GM23338 (cell line): ENCODE measurements at regions not wholly inside any gene's neighbourhood (a gene's known extent, or its start where the extent isn't known, plus 50 kb on each side); places are given as distances from the start of the nearest gene placed in this dataset.

Source experiments
- ATAC-seq: fragments of 200-7000 bp; cut with Tn5 transposase; 3 replicates; pipeline ENCODE4 v1.9.1; 2020
- DNase-seq: peaks from one replicate; pipeline ENCODE4 v3.0.0-alpha.2; 2015; ENCODE audit warnings: low spot score
- H2AFZ ChIP-seq: fragments of 200-600 bp; sonication (generic); 2 replicates; pipeline ENCODE4 v1.8.0; 2016; ENCODE audit warnings: antibody characterized with exemption, mild to moderate bottlenecking, moderate library complexity
- H3F3A ChIP-seq: fragments of 200-600 bp; sonication (generic); replicated peaks from 2 replicates; pipeline ENCODE4 v1.8.0; 2017; ENCODE audit warnings: antibody characterized with exemption, mixed run types, low read depth
- H3K27ac ChIP-seq: fragments of 200-600 bp; sonication (generic); 2 replicates; pipeline ENCODE4 v1.6.1; 2016; ENCODE audit warnings: low read depth
- H3K27me3 ChIP-seq: fragments of 200-600 bp; sonication (generic); 2 replicates; pipeline ENCODE4 v1.8.0; 2016; ENCODE audit warnings: mild to moderate bottlenecking, mixed run types, moderate library complexity; ENCODE audit not compliant: insufficient read depth
- H3K36me3 ChIP-seq: fragments of 200-600 bp; sonication (generic); 2 replicates; pipeline ENCODE4 v1.8.0; 2016; ENCODE audit warnings: mild to moderate bottlenecking; ENCODE audit not compliant: insufficient read depth
- H3K4me1 ChIP-seq: fragments of 200-600 bp; sonication (generic); 2 replicates; pipeline ENCODE4 v1.8.0; 2016; ENCODE audit warnings: mild to moderate bottlenecking, moderate library complexity; ENCODE audit not compliant: insufficient read depth
- H3K4me2 ChIP-seq: fragments of 200-600 bp; sonication (generic); 2 replicates; pipeline ENCODE4 v1.7.1; 2017; ENCODE audit warnings: mixed run types
- H3K4me3 ChIP-seq: fragments of 200-600 bp; sonication (generic); 2 replicates; pipeline ENCODE4 v1.6.1; 2016; ENCODE audit warnings: mixed run types
- H3K79me2 ChIP-seq: fragments of 200-600 bp; sonication (generic); replicated peaks from 2 replicates; pipeline ENCODE4 v1.8.0; 2017; ENCODE audit warnings: mild to moderate bottlenecking; ENCODE audit not compliant: insufficient read depth
- H3K9me2 ChIP-seq: fragments of 200-600 bp; sonication (generic); 2 replicates; pipeline ENCODE4 v1.8.0; 2017; ENCODE audit not compliant: insufficient read depth
- H4K20me1 ChIP-seq: fragments of 200-600 bp; sonication (generic); replicated peaks from 2 replicates; pipeline ENCODE4 v1.8.0; 2017; ENCODE audit warnings: mild to moderate bottlenecking; ENCODE audit not compliant: insufficient read depth
- H3K27ac Mint-ChIP-seq: 2 replicates; pipeline ENCODE4 v1.8.0; 2020; ENCODE audit warnings: inconsistent platforms, mild to moderate bottlenecking, moderate library complexity, mixed read lengths
- H3K27me3 Mint-ChIP-seq: 3 replicates; pipeline ENCODE4 v1.8.0; 2022; ENCODE audit warnings: low read depth, mild to moderate bottlenecking, moderate library complexity, mixed read lengths, inconsistent platforms; ENCODE audit not compliant: insufficient read depth, poor library complexity
- H3K36me3 Mint-ChIP-seq: 3 replicates; pipeline ENCODE4 v1.8.0; 2021; ENCODE audit warnings: low read depth, mild to moderate bottlenecking, inconsistent platforms, moderate library complexity, mixed read lengths
- H3K4me1 Mint-ChIP-seq: 3 replicates; pipeline ENCODE4 v1.8.0; 2020; ENCODE audit warnings: mild to moderate bottlenecking, inconsistent platforms, mixed read lengths
- H3K4me3 Mint-ChIP-seq: 3 replicates; pipeline ENCODE4 v1.8.0; 2021; ENCODE audit warnings: moderate library complexity, mild to moderate bottlenecking, inconsistent platforms, mixed read lengths
- H3K9me3 Mint-ChIP-seq: 3 replicates; pipeline ENCODE4 v1.8.0; 2020; ENCODE audit warnings: moderate library complexity, mild to moderate bottlenecking, inconsistent platforms, mixed read lengths
- CREB1 ChIP-seq: fragments of 250-450 bp; sonication (Bioruptor Pico); IDR thresholded peaks from 2 replicates; pipeline ENCODE4 v1.5.0; 2020; ENCODE audit warnings: low read depth, mild to moderate bottlenecking, moderate library complexity
- EZH2 ChIP-seq: fragments of 200-600 bp; sonication (generic); IDR thresholded peaks from one replicate; pipeline ENCODE4 v1.8.0; 2017; ENCODE audit warnings: antibody characterized with exemption, mild to moderate bottlenecking, low read depth; ENCODE audit not compliant: unreplicated experiment
- EZH2phosphoT487 ChIP-seq: fragments of 200-600 bp; sonication (generic); IDR thresholded peaks from one replicate; pipeline ENCODE4 v1.8.1; 2018; ENCODE audit warnings: antibody characterized with exemption; ENCODE audit not compliant: unreplicated experiment
- JUNB ChIP-seq: IDR thresholded peaks from one replicate; pipeline ENCODE4 v1.6.1; 2016; ENCODE audit warnings: antibody characterized with exemption; ENCODE audit not compliant: unreplicated experiment
- POLR2AphosphoS5 ChIP-seq: IDR thresholded peaks from 2 replicates; pipeline ENCODE4 v1.6.1; 2016; ENCODE audit warnings: antibody characterized with exemption, low read depth
- REST ChIP-seq: IDR thresholded peaks from one replicate; pipeline ENCODE4 v1.6.1; 2018; ENCODE audit warnings: antibody characterized with exemption; ENCODE audit not compliant: unreplicated experiment
- STAT1 ChIP-seq: IDR thresholded peaks from one replicate; pipeline ENCODE4 v1.6.1; 2016; ENCODE audit warnings: antibody characterized with exemption; ENCODE audit not compliant: unreplicated experiment
- ZNF114 ChIP-seq: fragments of 250-450 bp; sonication (Bioruptor Pico); IDR thresholded peaks from 2 replicates; pipeline ENCODE4 v1.5.0; 2020; ENCODE audit warnings: mild to moderate bottlenecking, moderate library complexity
- ZNF462 ChIP-seq: fragments of 250-450 bp; sonication (Bioruptor Pico); IDR thresholded peaks from 2 replicates; pipeline ENCODE4 v1.5.0; 2020; ENCODE audit warnings: mild to moderate bottlenecking, moderate library complexity

GRCh38 chr3:177726807-177727206, 529.5 kb upstream of the TBL1XR1 start:
- Mint-ChIP-seq H3K36me3 (no peaks in the 10 kb centered on the region), H3K9me3 (no peaks in the 10 kb centered on the region; the same call in 2 of the 3 replicates), H3K27ac (no peak overlapping the region; the same call in none of the 2 replicates), H3K4me3 (no peak overlapping the region), H3K4me1 (peaks cover 19% of the 10 kb centered on the region), H3K27me3 (no peaks in the 10 kb centered on the region)
- Histone ChIP-seq H3K36me3 (no peaks in the 10 kb centered on the region), H2AFZ (no peak overlapping the region), H3K27ac (no peak overlapping the region), H3K27me3 (no peaks in the 10 kb centered on the region), H3F3A (no peaks in the 10 kb centered on the region), H3K9me2 (peaks cover 7% of the 10 kb centered on the region; the same call in 1 of the 2 replicates), H3K4me3 (no peak overlapping the region), H4K20me1 (no peaks in the 10 kb centered on the region), H3K79me2 (no peaks in the 10 kb centered on the region), H3K4me2 (no peak overlapping the region), H3K4me1 (peaks cover 14% of the 10 kb centered on the region; the same call in 1 of the 2 replicates)
- TF ChIP-seq ZNF114 (CRISPR knock-in tag) = no peak
- TF ChIP-seq EZH2phosphoT487 = no peak
- no peak for TF ChIP-seq POLR2AphosphoS5
- no peak for TF ChIP-seq EZH2
- no peak for TF ChIP-seq STAT1
- TF ChIP-seq ZNF462 (CRISPR knock-in tag) = no peak
- TF ChIP-seq JUNB = no peak
- no peak for TF ChIP-seq CREB1 (CRISPR knock-in tag)
- no peak for TF ChIP-seq REST
- no peak for DNase-seq
- ATAC-seq = no peak
